SK-N-SH (cell line): ENCODE measurements at regions not wholly inside any gene's neighbourhood (a gene's known extent, or its start where the extent isn't known, plus 50 kb on each side); places are given as distances from the start of the nearest gene placed in this dataset.

ENCODE experiments used
- CTCF ChIA-PET: fragments of 300-600, 350-600 bp; formaldehyde crosslinking; extraction: SDS; loops from one replicate; lab custom pipeline; 2021; lab: Yijun Ruan, JAX
- POLR2A ChIA-PET: fragments of 350-600 bp; sonication (Branson Sonifier 250); formaldehyde crosslinking; extraction: SDS; loops from one replicate; lab custom pipeline; 2020; ENCODE audit warnings: antibody characterized with exemption, inconsistent platforms; lab: Yijun Ruan, JAX
- DNase-seq: peaks from one replicate; pipeline ENCODE4 v3.0.0; 2012
- H2AFZ ChIP-seq: fragments of 200-600 bp; sonication (generic); 2 replicates; pipeline ENCODE4 v1.8.1; 2016; ENCODE audit warnings: antibody characterized with exemption, mild to moderate bottlenecking, low read depth
- H3F3A ChIP-seq: fragments of 200-600 bp; sonication (generic); replicated peaks from 2 replicates; pipeline ENCODE3; 2016; ENCODE audit warnings: antibody characterized with exemption, mild to moderate bottlenecking; ENCODE audit not compliant: insufficient read depth
- H3K27ac ChIP-seq, 2 experiments: fragments of 200-500 bp in 1 of 2; fragments of 200-600 bp in 1 of 2; sonication (Bioruptor generic) in 1 of 2; sonication (generic), shearing (Covaris generic) in 1 of 2; 2 replicates each; pipeline versions ENCODE4 v1.5.1 to v1.6.1; 2014 to 2016; ENCODE audit warnings: low read depth in 2 of 2, inconsistent platforms in 1 of 2, low read length in 1 of 2, mild to moderate bottlenecking in 1 of 2, mixed read lengths in 1 of 2
- H3K27me3 ChIP-seq: fragments of 200-600 bp; sonication (generic), shearing (Covaris generic); 2 replicates; pipeline ENCODE4 v1.6.1; 2016; ENCODE audit warnings: mixed run types; ENCODE audit not compliant: insufficient read depth
- H3K36me3 ChIP-seq, 2 experiments: fragments of 200-500 bp in 1 of 2; fragments of 200-600 bp in 1 of 2; sonication (Bioruptor generic) in 1 of 2; sonication (generic) in 1 of 2; replicated peaks in 1 of 2; 2 replicates each; pipeline versions ENCODE3 to v1.5.1; 2014 to 2016; ENCODE audit warnings: low read length in 1 of 2, mild to moderate bottlenecking in 1 of 2; ENCODE audit not compliant: insufficient read depth in 2 of 2, control insufficient read depth in 1 of 2
- H3K4me1 ChIP-seq, 2 experiments: fragments of 200-500 bp in 1 of 2; fragments of 200-600 bp in 1 of 2; sonication (Bioruptor generic) in 1 of 2; sonication (generic), shearing (Covaris generic) in 1 of 2; 2 replicates each; pipeline versions ENCODE4 v1.5.1 to v1.6.1; 2014 to 2016; ENCODE audit warnings: low read depth in 1 of 2, low read length in 1 of 2, mixed run types in 1 of 2; ENCODE audit not compliant: insufficient read depth in 2 of 2, control insufficient read depth in 1 of 2
- H3K4me2 ChIP-seq: fragments of 200-600 bp; sonication (generic), shearing (Covaris generic); 2 replicates; pipeline ENCODE4 v1.6.1; 2017; ENCODE audit warnings: mixed run types
- H3K4me3 ChIP-seq, 2 experiments: fragments of 200-500 bp in 1 of 2; fragments of 200-600 bp in 1 of 2; sonication (Bioruptor generic) in 1 of 2; sonication (generic), shearing (Covaris generic) in 1 of 2; 2 replicates each; pipeline versions ENCODE4 v1.5.1 to v1.8.1; 2014 to 2016; ENCODE audit warnings: low read depth in 2 of 2, inconsistent platforms in 1 of 2, low read length in 1 of 2, mild to moderate bottlenecking in 1 of 2, mixed read lengths in 1 of 2, moderate library complexity in 1 of 2
- H3K79me2 ChIP-seq: fragments of 200-600 bp; sonication (generic); 2 replicates; pipeline ENCODE4 v1.8.1; 2017; ENCODE audit warnings: mild to moderate bottlenecking; ENCODE audit not compliant: insufficient read depth
- H3K9ac ChIP-seq: fragments of 200-600 bp; sonication (generic); 2 replicates; pipeline ENCODE4 v1.6.1; 2017; ENCODE audit warnings: mixed run types
- H3K9me2 ChIP-seq: fragments of 200-600 bp; sonication (generic); 2 replicates; pipeline ENCODE4 v1.6.1; 2017; ENCODE audit warnings: mixed run types
- H3K9me3 ChIP-seq: fragments of 200-600 bp; sonication (generic); 2 replicates; pipeline ENCODE4 v1.6.1; 2017; ENCODE audit warnings: mixed run types, mild to moderate bottlenecking, moderate library complexity
- H4K20me1 ChIP-seq: fragments of 200-600 bp; sonication (generic); 2 replicates; pipeline ENCODE4 v1.6.1; 2017; ENCODE audit warnings: mild to moderate bottlenecking, mixed run types; ENCODE audit not compliant: insufficient read depth
- CHD2 ChIP-seq: fragments of 150-350 bp; IDR thresholded peaks from 2 replicates; pipeline ENCODE4 v1.6.1; 2018; ENCODE audit warnings: low read length; ENCODE audit not compliant: partially characterized antibody
- ELF1 ChIP-seq: IDR thresholded peaks from 2 replicates; pipeline ENCODE4 v1.4.0; 2012
- GABPA ChIP-seq: IDR thresholded peaks from 2 replicates; pipeline ENCODE4 v1.4.0; 2012; ENCODE audit warnings: low read depth, mild to moderate bottlenecking
- GATA2 ChIP-seq: sonication (generic); formaldehyde crosslinking; IDR thresholded peaks from 2 replicates; pipeline ENCODE4 v1.5.0; 2020; ENCODE audit warnings: mild to moderate bottlenecking, missing genetic modification reagents
- IRF3 ChIP-seq: fragments of 150-350 bp; IDR thresholded peaks from 2 replicates; pipeline ENCODE4 v1.6.1; 2016; ENCODE audit warnings: mild to moderate bottlenecking, low read depth, low read length
- MEF2A ChIP-seq: IDR thresholded peaks from 2 replicates; pipeline ENCODE4 v1.4.0; 2012; ENCODE audit warnings: low read depth, borderline replicate concordance
- MXI1 ChIP-seq: IDR thresholded peaks from 2 replicates; pipeline ENCODE4 v1.6.1; 2012; ENCODE audit warnings: mild to moderate bottlenecking, low read depth, low read length, improper control_type of control experiment
- NFIC ChIP-seq: IDR thresholded peaks from 2 replicates; pipeline ENCODE4 v1.4.0; 2012; ENCODE audit warnings: borderline replicate concordance
- NRF1 ChIP-seq: IDR thresholded peaks from 2 replicates; pipeline ENCODE4 v1.6.1; 2012; ENCODE audit warnings: low read depth, mild to moderate bottlenecking, low read length
- POLR2AphosphoS5 ChIP-seq: IDR thresholded peaks from 2 replicates; pipeline ENCODE4 v1.6.1; 2012; ENCODE audit warnings: low read depth, low read length
- RAD21 ChIP-seq: IDR thresholded peaks from 2 replicates; pipeline ENCODE4 v1.6.1; 2012; ENCODE audit warnings: mild to moderate bottlenecking, low read length
- SMC3 ChIP-seq: IDR thresholded peaks from 2 replicates; pipeline ENCODE4 v1.6.1; 2012; ENCODE audit warnings: low read depth, low read length, improper control_type of control experiment
- TCF12 ChIP-seq: IDR thresholded peaks from 2 replicates; pipeline ENCODE4 v1.4.0; 2012
- USF1 ChIP-seq: IDR thresholded peaks from 2 replicates; pipeline ENCODE4 v1.4.0; 2012; ENCODE audit warnings: low read depth, borderline replicate concordance
- YY1 ChIP-seq: IDR thresholded peaks from 2 replicates; pipeline ENCODE4 v1.4.0; 2012; ENCODE audit warnings: low read depth, mild to moderate bottlenecking
- ZBTB33 ChIP-seq: IDR thresholded peaks from 2 replicates; pipeline ENCODE4 v1.4.0; 2012; ENCODE audit warnings: low read depth, borderline replicate concordance
- WGBS: methylation state at CpG from one replicate; pipeline ENCODE4 v1.1.6; 2017; ENCODE audit warnings: low lambda C conversion rate; 5-methylcytosine and 5-hydroxymethylcytosine counted together
- TF ChIP-seq, protein P1 (sequence below): fragments of 200-600 bp; sonication (generic); IDR thresholded peaks from 2 replicates; pipeline ENCODE4 v1.6.1; 2017; ENCODE audit warnings: antibody characterized with exemption, mild to moderate bottlenecking, moderate library complexity

DNA sequence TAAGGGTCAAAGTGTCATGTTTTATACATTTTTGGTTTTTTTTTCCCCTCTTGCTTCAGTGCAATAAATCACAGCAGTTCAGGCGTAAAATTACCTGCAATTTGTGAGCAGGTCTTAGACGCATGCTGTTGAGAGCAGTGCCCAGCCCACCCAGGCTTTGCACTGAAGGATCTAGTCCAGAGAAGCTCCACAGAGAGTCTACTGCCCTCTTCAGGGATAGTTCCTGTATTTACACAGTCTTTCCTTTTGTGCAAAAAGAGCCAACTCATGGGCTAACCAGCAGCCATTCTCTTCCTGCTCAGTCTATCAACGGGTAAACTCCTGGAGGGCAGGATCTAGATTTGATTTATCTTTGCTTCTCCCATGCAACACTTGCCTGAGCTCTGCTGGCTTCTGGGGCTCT lies 82.2 kb upstream of the NAMPT start:
- no peak overlapping the region for H3K9ac ChIP-seq
- no peak for DNase-seq
- H3K79me2 ChIP-seq, result no peaks in the 10 kb centered on the region
- POLR2A ChIA-PET, result no interaction called here
- no peaks in the 10 kb centered on the region for H3K36me3 ChIP-seq
- no peak overlapping the region for H2AFZ ChIP-seq
- H3K4me3 ChIP-seq, result no peak overlapping the region
- no peak overlapping the region for H3K4me2 ChIP-seq
- no peak overlapping the region for H3K27ac ChIP-seq
- H3F3A ChIP-seq, result no peaks in the 10 kb centered on the region
- 70% methylated on average over 3 of the region's 3 CpGs for WGBS
- CTCF ChIA-PET, result no interaction called here
- no peaks in the 10 kb centered on the region for H3K4me1 ChIP-seq
- TF ChIP-seq, protein P1, sequence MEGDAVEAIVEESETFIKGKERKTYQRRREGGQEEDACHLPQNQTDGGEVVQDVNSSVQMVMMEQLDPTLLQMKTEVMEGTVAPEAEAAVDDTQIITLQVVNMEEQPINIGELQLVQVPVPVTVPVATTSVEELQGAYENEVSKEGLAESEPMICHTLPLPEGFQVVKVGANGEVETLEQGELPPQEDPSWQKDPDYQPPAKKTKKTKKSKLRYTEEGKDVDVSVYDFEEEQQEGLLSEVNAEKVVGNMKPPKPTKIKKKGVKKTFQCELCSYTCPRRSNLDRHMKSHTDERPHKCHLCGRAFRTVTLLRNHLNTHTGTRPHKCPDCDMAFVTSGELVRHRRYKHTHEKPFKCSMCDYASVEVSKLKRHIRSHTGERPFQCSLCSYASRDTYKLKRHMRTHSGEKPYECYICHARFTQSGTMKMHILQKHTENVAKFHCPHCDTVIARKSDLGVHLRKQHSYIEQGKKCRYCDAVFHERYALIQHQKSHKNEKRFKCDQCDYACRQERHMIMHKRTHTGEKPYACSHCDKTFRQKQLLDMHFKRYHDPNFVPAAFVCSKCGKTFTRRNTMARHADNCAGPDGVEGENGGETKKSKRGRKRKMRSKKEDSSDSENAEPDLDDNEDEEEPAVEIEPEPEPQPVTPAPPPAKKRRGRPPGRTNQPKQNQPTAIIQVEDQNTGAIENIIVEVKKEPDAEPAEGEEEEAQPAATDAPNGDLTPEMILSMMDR, result peak; percentile 47
- TF ChIP-seq USF1, result no peak
- peak; percentile 59 for TF ChIP-seq RAD21
- TF ChIP-seq SMC3, result peak; percentile 38
- no peaks in the 10 kb centered on the region for H3K27me3 ChIP-seq
- H3K9me2 ChIP-seq, result no peaks in the 10 kb centered on the region
- no peaks in the 10 kb centered on the region for H3K9me3 ChIP-seq
- no peaks in the 10 kb centered on the region for H4K20me1 ChIP-seq

DNA sequence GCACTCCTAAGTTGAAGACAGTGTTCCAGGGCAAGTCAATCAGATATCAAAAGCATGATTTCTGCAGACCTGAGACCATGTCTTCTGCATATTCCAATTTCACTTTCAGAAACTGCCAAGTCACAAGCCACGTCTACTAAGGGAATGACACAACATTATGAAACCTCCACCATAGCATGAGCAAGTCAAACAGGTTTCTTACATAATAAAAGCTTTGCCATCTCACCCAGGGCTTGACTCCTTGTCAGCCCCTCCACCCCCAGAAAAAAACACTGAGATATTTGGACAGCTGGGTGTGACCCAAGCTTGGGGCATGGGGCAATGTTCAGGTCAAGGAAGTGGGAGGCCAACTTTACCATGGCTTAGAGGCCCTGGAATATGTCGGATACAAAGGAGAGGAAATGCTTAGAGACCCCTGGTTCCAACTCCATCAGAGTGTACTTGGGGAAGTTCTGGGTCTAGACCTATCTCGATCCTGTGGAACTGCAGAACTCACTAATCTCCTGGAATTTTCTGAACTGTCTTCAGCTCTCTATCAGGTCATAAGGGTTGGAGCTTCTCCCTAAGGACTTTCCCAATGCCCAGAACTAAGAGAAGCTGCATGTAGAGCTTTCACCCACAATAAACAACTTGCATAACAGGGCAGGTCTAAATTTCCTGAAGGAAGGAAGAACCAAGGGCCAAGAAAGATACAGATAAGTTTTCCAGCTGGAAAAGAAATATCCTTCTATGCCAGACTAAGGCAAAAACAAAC lies 80.6 kb upstream of the NAMPT start:
- no peaks in the 10 kb centered on the region for H3K9me2 ChIP-seq
- no peaks in the 10 kb centered on the region for H3K4me1 ChIP-seq
- no peaks in the 10 kb centered on the region for H3K79me2 ChIP-seq
- H3K36me3 ChIP-seq, result no peaks in the 10 kb centered on the region
- TF ChIP-seq, protein P1, result no peak
- TF ChIP-seq ZBTB33, result no peak
- TF ChIP-seq GATA2 (CRISPR knock-in tag), result no peak
- TF ChIP-seq SMC3, result no peak
- no peak for TF ChIP-seq IRF3
- no peak for TF ChIP-seq CHD2
- TF ChIP-seq POLR2AphosphoS5, result no peak
- no peak for TF ChIP-seq NFIC
- TF ChIP-seq TCF12, result no peak
- no peak for TF ChIP-seq RAD21
- TF ChIP-seq MXI1, result no peak
- TF ChIP-seq ELF1, result no peak
- TF ChIP-seq YY1, result no peak
- TF ChIP-seq MEF2A, result no peak
- TF ChIP-seq GABPA, result no peak
- no peak for TF ChIP-seq NRF1
- WGBS, result 48% methylated on average over 3 of the region's 3 CpGs
- H3K27ac ChIP-seq, result no peak overlapping the region
- CTCF ChIA-PET, result interaction anchor here (0.9 to 1.1 kb wide), 2 partner anchors 19 to 20 kb away, joined by 3 read pairs; no protein-coding TSS in a partner anchor
- no peaks in the 10 kb centered on the region for H3K9me3 ChIP-seq
- DNase-seq, result no peak
- no peak overlapping the region for H3K4me3 ChIP-seq
- no peak overlapping the region for H2AFZ ChIP-seq
- no peak overlapping the region for H3K9ac ChIP-seq
- POLR2A ChIA-PET, result no interaction called here
- no peaks in the 10 kb centered on the region for H3F3A ChIP-seq
- H4K20me1 ChIP-seq, result no peaks in the 10 kb centered on the region
- no peak overlapping the region for H3K4me2 ChIP-seq
- H3K27me3 ChIP-seq, result no peaks in the 10 kb centered on the region
